Renal cortical epithelial cell (primary cell): ENCODE measurements at regions not wholly inside any gene's neighbourhood (a gene's known extent, or its start where the extent isn't known, plus 50 kb on each side); places are given as distances from the start of the nearest gene placed in this dataset.

Experiments used
- DNase-seq: peaks from one replicate; pipeline ENCODE4 v3.0.0-alpha.2; 2011; ENCODE audit warnings: low read depth

DNA sequence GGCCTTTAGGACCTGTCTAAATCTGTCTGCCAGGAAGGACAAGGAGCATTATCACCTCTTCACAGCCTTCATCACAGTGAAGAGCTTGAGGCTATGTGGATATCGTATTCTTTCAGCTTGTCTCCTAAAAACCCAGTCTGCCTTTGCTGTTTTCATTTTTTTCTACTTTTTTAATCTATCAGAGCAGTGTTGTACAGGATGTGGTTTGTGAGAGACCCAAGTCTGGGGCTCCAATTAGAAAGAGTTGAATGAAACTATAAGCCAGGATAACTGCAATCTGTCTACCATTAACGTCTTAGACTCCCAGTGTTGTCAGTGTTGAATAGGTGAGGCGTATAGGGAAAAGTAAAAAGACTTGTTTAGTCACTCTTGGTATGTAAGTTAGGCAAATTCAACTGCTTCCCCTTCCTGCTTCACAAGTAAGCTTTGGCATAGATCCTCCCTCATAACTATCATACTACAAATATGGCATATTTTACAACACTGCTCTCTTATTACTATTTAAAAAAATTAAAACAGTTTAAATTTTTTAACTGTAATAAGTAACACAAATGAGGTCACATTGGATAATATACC lies 1225.8 kb upstream of the PRMT6 start:
- DNase-seq: no peak

DNA sequence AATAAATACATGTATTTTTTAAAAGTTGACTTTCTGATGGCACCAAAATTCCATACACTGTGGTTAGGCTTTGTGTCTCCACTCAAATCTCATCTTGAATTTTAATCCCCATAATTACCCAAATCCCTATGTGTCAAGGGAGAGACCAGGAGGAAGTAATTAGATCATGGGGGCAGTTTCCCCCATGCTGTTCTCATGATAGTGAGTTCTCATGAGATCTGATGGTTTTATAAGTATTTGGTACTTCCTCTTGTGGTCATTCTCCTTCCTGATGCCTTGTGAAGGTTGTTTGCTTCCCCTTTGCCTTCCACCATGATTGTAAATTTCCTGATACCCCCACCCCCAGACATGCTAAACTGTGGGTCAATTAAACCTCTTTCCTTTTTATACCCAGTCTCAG lies 1218.4 kb upstream of the PRMT6 start:
- DNase-seq: no peak

DNA sequence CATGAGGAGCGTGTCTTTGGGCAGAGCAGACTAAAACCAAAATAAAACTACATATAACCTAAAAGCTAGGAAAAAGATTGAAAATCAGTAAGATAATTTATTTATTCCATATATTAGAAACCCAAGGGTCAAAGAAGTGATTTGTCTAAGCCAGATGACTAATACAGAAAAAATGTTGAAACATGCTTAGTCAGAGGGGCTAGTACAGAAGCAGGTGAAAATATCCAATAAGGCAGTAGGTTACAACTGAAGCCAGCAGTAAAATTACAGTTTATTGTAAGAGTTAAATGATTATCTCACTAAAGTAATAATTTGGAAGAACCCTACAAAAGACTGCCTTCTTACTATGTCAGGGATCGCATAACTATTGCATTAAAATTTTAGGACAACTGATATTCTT lies 1190.9 kb upstream of the PRMT6 start:
- DNase-seq: peak; percentile 37

DNA sequence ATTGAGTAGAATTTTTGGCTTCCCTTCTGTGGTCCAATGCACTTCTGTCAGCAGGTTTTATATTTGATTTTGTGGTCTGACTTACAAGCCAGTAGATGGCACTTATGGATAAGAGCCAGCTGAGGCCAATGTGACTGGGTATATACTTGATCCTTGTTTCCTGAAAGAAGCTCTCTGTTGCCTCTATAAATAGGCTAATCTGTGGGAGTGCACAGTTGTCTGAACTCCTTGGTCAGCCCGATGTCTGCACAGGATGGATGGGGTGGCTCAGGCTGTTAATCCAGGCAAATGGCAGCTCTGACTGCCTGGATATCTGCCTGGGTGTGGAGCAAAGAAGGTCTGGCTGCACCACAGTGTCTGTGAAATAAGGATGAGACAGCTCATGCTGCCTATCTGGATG lies 1183.7 kb upstream of the PRMT6 start:
- no peak for DNase-seq

DNA sequence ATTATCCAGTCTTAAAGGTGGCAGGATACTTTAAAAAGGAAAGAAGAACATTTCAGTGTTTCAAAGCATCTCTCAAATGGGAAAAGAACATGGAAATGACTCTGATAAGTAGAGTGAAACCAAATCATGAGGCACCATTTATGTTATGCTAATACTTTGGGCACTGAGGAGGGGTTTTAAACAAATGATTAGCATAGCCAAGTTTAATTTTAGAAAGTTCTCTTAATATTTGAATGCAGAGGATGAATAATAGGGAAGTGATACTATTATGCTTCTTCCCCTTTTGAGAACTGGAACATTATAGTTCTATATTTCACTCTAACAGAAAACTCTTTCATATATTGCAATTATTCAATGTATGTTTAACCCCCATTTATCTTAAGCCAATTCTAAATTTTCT lies 1181.9 kb upstream of the PRMT6 start:
- no peak for DNase-seq

DNA sequence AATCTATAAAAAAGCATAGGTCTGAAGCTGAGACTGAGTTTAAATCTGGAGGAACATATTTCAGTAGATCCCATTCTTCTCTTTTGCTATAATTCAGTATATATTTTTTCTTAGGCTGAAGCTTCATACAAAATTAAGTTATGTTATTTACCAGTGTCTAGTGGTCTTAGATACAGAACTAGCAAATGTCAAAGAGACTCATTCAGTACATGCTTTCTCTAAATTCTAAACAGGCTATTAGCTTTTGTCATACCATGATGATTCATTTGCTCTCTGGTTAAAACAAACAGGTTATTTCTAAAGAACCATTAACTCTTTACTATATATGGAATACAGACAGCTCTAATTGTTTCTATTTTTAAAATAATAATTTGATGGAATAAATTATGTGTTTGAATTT lies 1170.2 kb upstream of the PRMT6 start:
- no peak for DNase-seq

DNA sequence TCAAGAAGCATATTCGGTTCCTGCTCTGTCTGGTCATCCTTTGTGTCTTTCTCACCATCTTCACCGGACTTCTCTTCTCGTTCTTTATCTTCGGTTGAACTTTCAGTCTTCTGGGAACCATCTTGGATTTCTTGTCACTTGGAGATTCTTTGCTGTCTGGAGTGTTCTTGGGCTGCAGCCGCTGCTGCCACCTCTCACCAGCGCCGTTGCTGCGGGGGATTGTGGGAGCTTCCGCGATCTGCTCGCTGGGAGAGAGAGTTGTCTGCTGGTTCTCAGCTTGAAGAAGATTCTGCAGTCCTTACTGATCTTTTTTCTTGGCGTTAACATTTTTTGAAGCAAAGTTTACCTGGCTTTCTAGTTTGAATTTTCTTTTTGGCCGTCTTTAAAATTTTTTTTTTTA lies 1165.2 kb upstream of the PRMT6 start:
- DNase-seq: no peak

DNA sequence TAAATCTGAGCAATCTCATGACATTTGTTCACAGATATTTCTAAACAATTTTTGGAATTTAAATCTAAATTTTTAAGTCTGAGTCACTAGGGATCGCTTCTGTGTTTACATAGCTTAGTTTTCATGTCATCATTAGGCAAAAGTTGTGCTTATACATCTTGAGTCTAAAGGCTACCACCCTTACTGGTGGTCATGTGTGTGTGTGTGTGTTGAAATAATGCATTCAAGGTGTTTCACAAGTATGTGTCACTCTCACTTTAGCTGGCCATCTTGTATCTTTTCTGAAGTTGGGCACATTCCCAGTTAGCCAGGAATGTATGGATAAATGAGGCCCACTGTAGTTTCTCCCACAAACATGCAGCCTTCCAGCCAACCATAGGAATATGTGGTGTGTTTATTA lies 1162.5 kb upstream of the PRMT6 start:
- no peak for DNase-seq

DNA sequence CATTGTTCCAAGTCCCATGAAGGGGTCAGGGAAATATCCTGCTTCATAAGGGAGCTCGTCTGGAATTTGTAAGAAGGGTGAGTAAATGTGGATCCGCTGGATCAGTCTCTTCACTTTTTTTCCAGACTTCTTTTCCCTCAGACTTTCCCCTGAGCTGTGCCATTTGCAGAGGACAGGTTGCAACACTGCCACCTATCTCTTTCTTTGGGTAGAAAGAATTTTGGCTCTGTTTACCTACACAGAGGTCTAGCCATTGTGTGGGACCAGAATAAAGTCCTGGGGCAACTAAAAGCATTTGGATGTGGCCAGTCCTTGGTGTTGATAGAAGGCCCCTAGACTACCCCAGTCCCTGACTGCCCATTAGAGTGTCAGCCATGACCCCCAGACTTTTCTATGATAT lies 1146.7 kb upstream of the PRMT6 start:
- DNase-seq: no peak

DNA sequence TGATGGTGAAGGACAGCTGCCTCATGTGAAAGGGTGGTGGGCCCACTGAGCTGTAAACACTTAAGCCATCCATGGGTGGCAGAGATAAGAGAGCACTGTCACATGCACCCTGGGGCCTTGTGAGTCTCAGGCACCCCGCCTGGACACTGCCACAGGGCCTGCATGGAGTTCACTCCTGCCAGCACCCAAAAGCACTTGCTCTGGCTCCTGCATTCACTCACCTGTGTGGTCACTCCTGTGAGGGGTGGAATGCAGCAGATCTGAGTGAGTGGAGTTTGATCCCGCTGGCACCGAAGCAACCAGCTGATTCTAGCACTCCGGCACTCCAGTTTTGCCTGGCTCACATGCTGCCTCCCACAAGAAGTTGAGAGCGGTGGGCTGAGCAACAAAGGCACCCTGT lies 1142.1 kb upstream of the PRMT6 start:
- DNase-seq: no peak

DNA sequence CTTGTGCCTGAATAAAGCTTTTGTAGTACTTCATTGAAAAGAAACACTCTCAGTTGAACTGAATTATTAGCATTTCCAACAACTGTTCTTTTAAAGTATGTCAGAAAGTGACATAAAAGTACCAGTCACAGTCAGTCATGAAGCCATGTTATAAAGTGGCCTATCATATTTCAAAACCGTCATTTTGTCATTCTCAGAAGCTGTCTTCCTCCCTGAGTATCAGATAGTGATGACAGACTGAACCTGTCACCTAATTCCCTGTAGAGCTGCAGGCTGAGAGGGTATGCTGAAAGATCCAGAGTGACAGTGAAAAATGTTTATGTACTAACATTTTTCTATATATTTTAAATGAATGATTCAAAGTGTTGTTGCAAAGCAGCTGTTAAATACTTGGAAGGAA lies 1121.7 kb upstream of the PRMT6 start:
- DNase-seq: no peak

DNA sequence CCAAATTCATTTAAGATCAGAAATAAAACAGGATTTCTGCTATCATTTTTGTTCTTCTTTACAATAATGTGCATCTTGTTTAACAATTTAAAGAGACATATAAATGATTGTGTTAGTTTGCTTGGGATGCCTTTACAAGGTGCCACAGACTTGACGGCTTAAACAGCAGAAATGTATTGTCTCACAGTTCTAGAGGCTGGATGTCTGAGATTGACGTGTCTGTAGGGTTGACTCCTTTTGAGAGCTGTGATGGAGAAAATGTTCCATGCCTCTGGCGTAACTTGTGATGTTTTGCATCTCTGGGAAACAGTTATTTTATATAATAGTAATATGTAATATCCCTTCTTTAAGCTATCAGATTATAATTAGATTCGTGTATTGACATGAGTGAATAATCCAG lies 1091.6 kb upstream of the PRMT6 start:
- DNase-seq: no peak

DNA sequence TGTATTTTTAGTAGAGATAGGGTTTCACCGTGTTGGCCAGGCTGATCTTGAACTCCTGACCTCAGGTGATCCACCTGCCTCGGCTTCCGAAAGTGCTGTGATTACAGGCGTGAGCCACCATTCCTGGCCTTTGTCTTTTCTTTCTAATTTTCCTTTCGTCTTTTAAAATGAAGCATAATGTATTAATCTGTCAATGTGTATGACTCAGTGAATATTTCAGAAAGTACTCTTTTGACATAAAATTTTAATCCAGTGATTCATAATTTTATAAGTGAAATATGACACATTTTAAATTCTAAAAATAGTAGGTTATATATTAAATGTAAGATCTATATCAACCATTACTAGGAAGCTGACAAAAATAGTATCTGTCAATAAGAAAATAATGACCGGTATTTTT lies 1059.0 kb upstream of the PRMT6 start:
- DNase-seq: no peak

DNA sequence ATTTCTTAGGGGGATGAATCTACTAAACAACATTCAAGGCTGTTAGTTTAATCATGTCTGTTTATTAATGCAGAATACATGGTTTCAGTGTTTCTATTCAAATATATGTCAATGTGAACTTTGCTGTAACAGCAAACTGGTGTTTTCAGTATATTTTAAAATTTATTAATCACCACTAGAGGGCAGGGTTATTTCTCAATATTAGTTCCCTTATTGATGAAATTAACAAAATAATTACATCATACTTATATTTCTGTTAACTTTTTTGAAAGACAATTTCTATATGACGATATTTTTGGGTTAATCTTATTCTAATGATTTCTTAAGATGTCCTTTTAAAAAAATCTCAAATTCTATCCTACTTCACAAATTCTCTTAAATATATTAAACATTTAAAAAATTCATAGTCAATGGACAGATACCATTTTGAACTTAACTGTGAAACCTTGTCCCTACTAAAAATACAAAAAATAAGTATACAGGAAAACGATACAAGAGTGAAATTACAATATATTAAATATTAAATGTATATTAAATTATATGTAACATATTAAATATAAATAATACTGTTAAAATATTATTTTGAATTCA lies 1034.1 kb upstream of the PRMT6 start:
- peak; percentile 14 for DNase-seq

DNA sequence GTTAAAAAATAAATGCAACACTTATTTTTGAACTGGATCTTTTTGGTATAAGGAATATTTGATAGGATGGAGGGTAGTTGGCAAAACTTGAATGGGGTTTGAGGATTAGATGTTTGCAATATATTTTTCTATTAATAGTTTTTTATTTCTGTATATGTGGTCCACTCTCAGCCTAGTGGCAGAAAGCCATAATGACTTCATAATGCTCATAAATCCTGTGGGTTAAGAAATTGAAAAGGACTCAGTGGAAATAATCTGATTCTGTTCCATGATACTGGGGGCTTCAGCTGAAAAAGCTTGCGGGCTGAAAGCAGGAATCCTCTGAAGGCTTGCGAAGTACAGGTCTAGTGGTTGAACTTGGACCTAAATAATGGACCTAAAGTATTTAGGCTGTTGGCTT lies 1028.6 kb upstream of the PRMT6 start:
- DNase-seq: no peak

DNA sequence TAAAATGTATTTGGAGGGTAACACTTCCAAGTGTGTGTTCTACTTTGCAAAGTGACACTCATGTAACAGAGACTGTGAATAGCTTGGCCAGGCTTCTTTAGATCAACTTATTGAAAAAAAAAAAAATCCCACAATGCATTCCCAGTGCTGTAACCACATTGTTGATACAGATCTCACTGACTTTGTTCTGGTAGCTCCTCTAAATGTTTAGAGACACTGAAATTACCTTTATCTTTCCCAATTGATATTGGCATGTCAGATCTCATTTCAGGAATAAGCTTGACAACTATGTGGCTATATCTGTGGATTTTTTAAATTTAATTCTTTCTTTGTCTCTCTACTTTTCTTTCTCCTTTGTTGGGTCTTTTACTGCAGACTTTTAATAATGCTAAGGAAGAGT lies 1018.9 kb upstream of the PRMT6 start:
- DNase-seq: no peak

DNA sequence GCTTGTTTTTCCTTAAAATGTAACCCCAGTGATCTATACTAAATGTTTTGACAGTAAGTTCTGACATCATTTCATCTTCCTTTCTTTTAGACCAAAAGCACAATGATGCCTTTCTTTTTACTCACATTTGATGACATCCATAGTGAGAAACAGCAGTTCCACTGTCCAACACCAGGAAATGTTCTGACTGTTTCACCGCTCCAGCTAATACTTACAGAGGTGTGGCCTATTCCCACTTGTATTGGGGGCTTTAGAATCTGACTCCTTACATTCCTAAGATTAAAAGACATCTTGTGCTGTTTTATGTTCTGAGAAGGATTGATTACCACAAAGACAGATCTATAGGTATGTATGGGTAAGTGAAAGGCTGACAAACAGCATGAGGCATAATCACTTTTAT lies 1018.2 kb upstream of the PRMT6 start:
- no peak for DNase-seq

DNA sequence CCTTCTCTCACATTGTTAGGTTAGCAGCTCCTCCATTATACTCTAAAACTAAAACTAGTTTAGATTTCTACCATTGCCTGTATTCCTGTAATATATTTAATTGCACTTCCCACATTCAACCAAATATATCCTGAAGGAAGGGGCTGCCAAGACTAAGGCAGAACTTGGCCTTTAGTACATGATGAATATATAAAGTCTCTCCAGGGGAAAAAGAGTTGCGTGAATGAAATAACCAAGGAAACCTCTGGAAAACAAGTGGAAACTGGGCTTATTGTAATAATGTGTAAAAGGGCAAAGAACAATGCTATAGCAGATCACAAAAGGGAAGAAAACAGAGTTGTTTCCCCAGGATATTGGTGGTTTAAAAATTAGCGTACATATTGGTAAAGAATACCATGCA lies 1012.5 kb upstream of the PRMT6 start:
- DNase-seq: no peak

DNA sequence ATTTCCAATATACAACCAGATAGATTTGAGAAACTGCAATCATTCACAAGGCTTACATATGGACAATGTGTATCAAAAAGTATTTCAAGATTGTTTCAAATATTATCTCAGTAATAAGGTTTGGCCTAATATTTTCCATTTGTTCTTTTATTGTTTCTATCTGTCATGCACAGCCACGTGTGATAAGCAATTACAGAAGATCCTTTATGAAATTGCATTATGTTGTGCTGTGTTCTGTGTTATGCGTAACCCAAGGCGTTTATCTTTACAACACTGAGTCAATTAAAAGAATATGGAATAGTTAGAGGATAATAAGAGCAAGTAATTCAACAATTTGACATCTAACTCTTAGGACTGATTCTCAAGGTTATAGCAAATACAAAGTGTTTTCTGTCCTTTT lies 1009.3 kb upstream of the PRMT6 start:
- DNase-seq: no peak

DNA sequence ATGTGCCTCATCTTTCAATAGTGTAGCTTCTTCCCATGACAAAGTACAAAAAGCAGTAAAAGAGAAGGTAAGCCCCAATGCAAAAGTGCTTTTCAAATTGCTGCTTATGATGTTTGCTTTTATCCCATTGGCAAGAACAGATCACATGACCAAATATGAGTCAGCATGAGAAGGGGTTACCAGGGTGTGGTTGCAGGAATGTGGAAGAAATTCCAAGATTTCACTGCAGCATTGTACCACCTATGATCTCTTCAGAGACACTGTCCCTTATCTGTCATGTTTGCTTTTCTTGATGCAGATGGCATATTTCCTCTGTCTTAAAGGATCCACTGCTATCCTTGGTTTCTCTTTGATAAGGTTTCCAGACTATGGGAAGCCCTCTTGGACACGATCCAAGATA lies 1006.9 kb upstream of the PRMT6 start:
- DNase-seq: peak; percentile 1

DNA sequence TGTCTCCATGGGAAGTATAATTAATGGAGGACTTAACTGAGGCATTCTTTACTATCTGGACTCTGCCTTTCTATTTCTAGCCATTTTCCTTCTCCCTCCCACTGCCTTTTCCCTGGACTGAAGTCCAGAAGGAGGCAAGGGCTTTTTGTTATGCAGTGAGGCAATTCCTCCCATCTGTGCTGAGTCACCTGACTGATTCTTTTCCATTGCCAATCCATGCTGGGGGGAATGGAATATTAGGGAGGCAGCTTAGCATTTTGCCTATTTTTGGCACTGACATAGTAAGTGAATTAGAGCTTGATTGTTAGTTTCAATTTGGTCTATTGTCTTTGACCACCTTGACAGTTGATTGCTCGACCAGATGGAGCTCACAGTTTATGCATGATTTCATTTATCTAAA lies 1000.6 kb upstream of the PRMT6 start:
- no peak for DNase-seq

DNA sequence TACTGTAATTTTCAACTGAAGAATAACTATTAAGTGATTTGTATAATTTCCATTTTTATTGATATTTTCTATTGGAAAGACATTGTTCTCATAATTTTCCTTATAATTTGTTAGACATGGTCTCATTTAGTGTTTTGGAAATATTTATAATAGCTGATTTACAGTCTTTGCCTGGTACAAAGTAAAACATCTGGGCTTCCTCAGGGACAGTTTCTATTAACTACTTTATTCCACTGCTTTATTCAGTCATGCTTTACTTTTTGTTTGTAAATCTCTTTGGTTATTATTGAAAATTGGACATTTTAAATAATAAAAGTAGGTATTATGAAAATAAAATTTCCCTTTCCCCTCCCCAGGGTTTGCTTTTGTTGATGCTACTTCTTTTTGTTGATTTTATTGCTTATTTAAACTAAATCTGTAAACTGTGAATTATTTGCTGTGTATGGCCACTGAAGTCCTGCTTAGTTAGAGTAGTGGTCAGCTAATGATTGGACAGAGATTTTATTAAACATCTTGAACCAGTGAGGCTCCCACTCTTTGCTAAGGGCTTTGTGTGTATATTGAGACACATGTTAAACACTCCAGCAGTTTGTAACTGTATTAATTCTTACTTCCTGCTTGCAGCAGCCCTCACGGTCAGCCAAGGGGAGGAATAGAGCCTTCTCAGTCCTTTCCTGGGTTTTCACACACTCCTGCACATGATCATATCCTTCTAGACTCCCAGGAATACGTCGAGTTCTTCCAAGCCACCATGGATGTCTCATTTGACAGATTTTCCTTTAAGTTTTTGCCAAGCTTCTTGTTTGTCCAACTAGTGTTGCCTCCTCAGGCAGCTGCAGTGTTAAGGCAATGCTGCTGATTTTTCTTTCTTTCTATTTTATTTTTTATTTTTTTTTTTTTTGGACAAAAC lies 994.6 kb upstream of the PRMT6 start:
- no peak for DNase-seq

DNA sequence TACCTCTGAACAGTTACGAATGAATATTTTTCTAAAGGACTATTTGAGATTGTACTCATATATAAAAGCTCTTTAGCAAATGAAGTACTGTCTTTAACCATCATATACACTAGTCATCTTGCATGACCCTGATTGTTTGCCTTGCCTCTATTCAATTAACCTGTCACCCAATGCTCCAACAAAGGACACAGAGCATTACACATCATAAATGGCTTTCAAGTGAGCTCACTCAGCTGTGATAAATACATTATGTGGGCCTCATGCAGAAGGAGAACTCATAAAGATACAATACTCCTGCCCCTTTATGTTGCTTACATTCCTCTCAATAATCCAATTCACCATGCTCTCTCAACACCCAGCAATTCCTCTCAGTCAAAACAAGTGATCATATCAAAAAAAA lies 993.0 kb upstream of the PRMT6 start:
- no peak for DNase-seq
